ENCODE measurements at regions not wholly inside any gene's neighbourhood (a gene's known extent, or its start where the extent isn't known, plus 50 kb on each side); places are given as distances from the start of the nearest gene placed in this dataset.

DNA sequence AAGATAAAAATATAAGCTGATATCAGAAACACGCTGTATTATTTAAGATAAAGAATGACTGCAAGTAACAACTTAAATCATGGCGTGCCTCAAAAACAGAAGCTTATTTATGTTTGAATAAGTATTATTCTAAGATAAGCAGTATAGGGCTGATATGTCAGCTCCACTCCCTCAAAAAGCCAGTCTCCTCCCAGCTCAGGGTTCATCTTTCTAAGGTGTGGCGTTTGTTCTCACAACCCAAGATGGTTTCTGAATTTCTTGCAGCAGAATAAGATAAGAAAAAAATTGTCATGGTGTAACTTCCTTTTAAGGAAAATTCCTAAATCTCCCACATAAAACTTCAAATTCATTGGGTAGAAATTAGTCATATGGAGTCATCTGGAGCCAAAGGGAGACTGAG is 166.1 kb upstream of the POU1F1 start:
- H3K36me3 ChIP-seq (ENCODE audit: control insufficient read depth, insufficient read depth, low read length) = no peaks in the 10 kb centered on the region
- H3K9ac ChIP-seq (ENCODE audit: low read depth, low read length) = no peak overlapping the region
- CTCF ChIA-PET = no interaction called here
- ATAC-seq (ENCODE audit: low read depth) (no peak), DNase-seq (no peak)
- POLR2A ChIA-PET (ENCODE audit: unreplicated experiment) = no interaction called here
- H3K27me3 ChIP-seq (ENCODE audit: control insufficient read depth, insufficient read depth, low read length) = no peaks in the 10 kb centered on the region
- no peak overlapping the region for H2AK5ac ChIP-seq (ENCODE audit: low read depth, low read length)
- H3K4me3 ChIP-seq (ENCODE audit: insufficient read depth, low read depth, low read length) = no peak overlapping the region
- H3K4ac ChIP-seq (ENCODE audit: low read depth, low read length) = no peak overlapping the region
- H2AK9ac ChIP-seq (replicated peaks; ENCODE audit: low read depth, low read length, poor library complexity) = no peak overlapping the region
- in situ Hi-C loops (cut with MboI; ENCODE audit: low sequenced_read_pairs) = no loop called here
- peaks cover 3% of the 10 kb centered on the region; the same call in 1 of the 2 replicates for H3K9me3 ChIP-seq (ENCODE audit: control insufficient read depth, insufficient read depth, low read length)
- H3K27ac ChIP-seq (ENCODE audit: insufficient read depth, low read length) = no peak overlapping the region
- no peaks in the 10 kb centered on the region for H3K9me1 ChIP-seq (ENCODE audit: insufficient read depth, low read length)
- no peak overlapping the region for H4K5ac ChIP-seq (ENCODE audit: low read depth, low read length)
- H4K20me1 ChIP-seq (ENCODE audit: insufficient read depth, low read length) = no peaks in the 10 kb centered on the region
- H3K14ac ChIP-seq (replicated peaks; ENCODE audit: low read depth, low read length) = no peak overlapping the region
- no peaks in the 10 kb centered on the region for H3K4me1 ChIP-seq (ENCODE audit: control insufficient read depth, insufficient read depth, low read length)
- no peak overlapping the region for H3K23ac ChIP-seq (ENCODE audit: low read depth, low read length)
- no peak overlapping the region for H2AFZ ChIP-seq (replicated peaks; ENCODE audit: low read length, poor library complexity)
- intact Hi-C loops (cut with micrococcal nuclease) = no loop called here
- BruUV-seq (replicated peaks) = no TSS peak
- H3K79me1 ChIP-seq (ENCODE audit: low read depth in 1 of 2, low read length in 2 of 2) = no peaks in the 10 kb centered on the region
- no peak overlapping the region for H3K56ac ChIP-seq (ENCODE audit: extremely low read depth, insufficient read depth, low read length)
- no peak overlapping the region for H3K4me2 ChIP-seq (ENCODE audit: low read depth, low read length)
- dilution Hi-C loops (cut with HindIII; ENCODE audit: low sequenced_read_pairs, unreplicated experiment) = no loop called here
- H4K91ac ChIP-seq (ENCODE audit: insufficient read depth, low read depth, low read length) = no peak overlapping the region
- H2BK5ac ChIP-seq (ENCODE audit: low read depth, low read length, poor library complexity, severe bottlenecking) = no peak overlapping the region
- no peak overlapping the region for H3K18ac ChIP-seq (ENCODE audit: low read depth, low read length)
- TF ChIP-seq MAFK (IDR thresholded peaks at IDR 0.05; ENCODE audit: low read depth, low read length) (no peak), CEBPB (IDR thresholded peaks at IDR 0.05; ENCODE audit: low read depth, low read length) (no peak), RFX5 (IDR thresholded peaks at IDR 0.05; ENCODE audit: low read depth, low read length) (no peak), CTCF (conservative IDR thresholded peaks at IDR 0.05; ENCODE audit: low read depth, low read length) (no peak), MAZ (IDR thresholded peaks at IDR 0.05; ENCODE audit: borderline replicate concordance, low read depth, low read length) (no peak), NFE2L2 (IDR thresholded peaks at IDR 0.05; ENCODE audit: low read depth, low read length) (no peak), SMC3 (IDR thresholded peaks at IDR 0.05; ENCODE audit: low read depth, low read length) (no peak), BHLHE40 (IDR thresholded peaks at IDR 0.05; ENCODE audit: low read depth, low read length) (no peak), CHD1 (IDR thresholded peaks at IDR 0.05; ENCODE audit: low read depth, low read length) (no peak), POLR2A (IDR thresholded peaks at IDR 0.05; ENCODE audit: low read depth, low read length) (no peak), MXI1 (IDR thresholded peaks at IDR 0.05; ENCODE audit: borderline replicate concordance, low read depth, low read length) (no peak), FOS (IDR thresholded peaks at IDR 0.05; ENCODE audit: low read depth, low read length) (no peak)
- TF ChIP-seq, protein P1, sequence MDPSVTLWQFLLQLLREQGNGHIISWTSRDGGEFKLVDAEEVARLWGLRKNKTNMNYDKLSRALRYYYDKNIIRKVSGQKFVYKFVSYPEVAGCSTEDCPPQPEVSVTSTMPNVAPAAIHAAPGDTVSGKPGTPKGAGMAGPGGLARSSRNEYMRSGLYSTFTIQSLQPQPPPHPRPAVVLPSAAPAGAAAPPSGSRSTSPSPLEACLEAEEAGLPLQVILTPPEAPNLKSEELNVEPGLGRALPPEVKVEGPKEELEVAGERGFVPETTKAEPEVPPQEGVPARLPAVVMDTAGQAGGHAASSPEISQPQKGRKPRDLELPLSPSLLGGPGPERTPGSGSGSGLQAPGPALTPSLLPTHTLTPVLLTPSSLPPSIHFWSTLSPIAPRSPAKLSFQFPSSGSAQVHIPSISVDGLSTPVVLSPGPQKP (IDR thresholded peaks at IDR 0.05; ENCODE audit: borderline replicate concordance, low read depth, low read length) = no peak
- TF ChIP-seq, protein P2, sequence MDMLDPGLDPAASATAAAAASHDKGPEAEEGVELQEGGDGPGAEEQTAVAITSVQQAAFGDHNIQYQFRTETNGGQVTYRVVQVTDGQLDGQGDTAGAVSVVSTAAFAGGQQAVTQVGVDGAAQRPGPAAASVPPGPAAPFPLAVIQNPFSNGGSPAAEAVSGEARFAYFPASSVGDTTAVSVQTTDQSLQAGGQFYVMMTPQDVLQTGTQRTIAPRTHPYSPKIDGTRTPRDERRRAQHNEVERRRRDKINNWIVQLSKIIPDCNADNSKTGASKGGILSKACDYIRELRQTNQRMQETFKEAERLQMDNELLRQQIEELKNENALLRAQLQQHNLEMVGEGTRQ (IDR thresholded peaks at IDR 0.05; ENCODE audit: low read depth, low read length) = no peak
- no peak overlapping the region for H2BK15ac ChIP-seq (ENCODE audit: low read depth, low read length)
- no CpG with 5 or more reads among the region's 3 CpGs for whole genome bisulfite sequencing, 2 experiments (ENCODE audit: extremely low coverage in 2 of 2, insufficient read length in 1 of 2)
- H2BK120ac ChIP-seq (ENCODE audit: low read depth, low read length) = no peak overlapping the region
- H2BK20ac ChIP-seq (ENCODE audit: low read depth, low read length) = no peak overlapping the region
- H4K8ac ChIP-seq (ENCODE audit: low read depth in 2 of 2, low read length in 2 of 2) = no peak overlapping the region

Data from IMR-90 (cell line).